ENCODE measurements at regions not wholly inside any gene's neighbourhood (a gene's known extent, or its start where the extent isn't known, plus 50 kb on each side); places are given as distances from the start of the nearest gene placed in this dataset.
"Not testable (repeated sequence)": the region's sequence is repeated elsewhere in the genome, so short reads cannot be mapped to it uniquely, and the experiment has no call there.

DNA sequence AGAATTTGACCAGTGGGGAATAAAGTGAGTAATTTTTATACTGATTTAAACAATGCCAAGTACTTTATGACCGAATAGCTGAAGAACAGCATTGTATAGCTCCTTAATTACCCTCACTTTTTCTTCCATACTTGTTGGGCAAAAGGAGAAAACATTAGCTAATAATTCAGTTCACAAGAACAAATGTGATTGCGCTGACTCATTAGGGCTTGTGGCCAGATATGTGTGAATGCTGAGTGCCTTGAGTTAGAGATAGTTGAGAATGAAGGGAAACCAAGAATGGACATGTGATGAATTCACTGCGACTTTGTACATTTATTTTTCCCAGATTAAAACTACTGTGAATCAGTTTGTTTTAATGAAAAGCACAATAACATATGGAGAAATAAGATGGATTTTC, 669.4 kb downstream of the TFAP2A start:
- no peak for ATAC-seq (ENCODE audit: insufficient read depth, low FRiP score)

DNA sequence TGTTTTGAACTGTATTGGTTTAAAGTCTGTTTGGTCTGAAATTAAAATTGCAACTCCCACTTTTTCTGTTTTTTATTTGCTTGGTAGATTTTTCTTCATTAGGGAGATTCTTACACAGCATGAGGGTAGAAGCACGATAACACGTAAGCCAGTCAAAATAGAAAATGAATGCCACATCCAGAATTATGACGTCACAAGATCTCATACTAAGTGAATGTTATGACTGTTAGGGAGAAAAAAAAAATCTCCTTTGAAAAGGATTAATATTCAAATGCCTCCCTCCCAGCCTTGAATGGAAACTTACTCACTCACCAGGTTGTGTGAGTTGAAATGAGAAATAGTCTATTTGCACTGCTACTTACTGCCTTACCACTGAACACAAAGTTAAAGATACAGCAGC, 670.8 kb downstream of the TFAP2A start:
- no peak for ATAC-seq (ENCODE audit: insufficient read depth, low FRiP score)
- Histone ChIP-seq H3K36me3 (ENCODE audit: control insufficient read depth in 4 of 4, insufficient read depth in 4 of 4, low read length in 4 of 4) (no peaks in the 10 kb centered on the region), H3K27me3 (ENCODE audit: control insufficient read depth in 3 of 3, insufficient read depth in 3 of 3, low read length in 2 of 3) (no peaks in the 10 kb centered on the region), H3K4me3 (no peak overlapping the region), H3K4me1 (ENCODE audit: control insufficient read depth in 5 of 5, insufficient read depth in 5 of 5, low read length in 5 of 5) (no peaks in the 10 kb centered on the region), H3K27ac (ENCODE audit: low read depth in 1 of 2, low read length in 1 of 2) (no peak overlapping the region), H3K9me3 (ENCODE audit: control insufficient read depth in 4 of 4, insufficient read depth in 3 of 4, low read length in 3 of 4) (peaks cover 0 to 5% (median 0%) of the 10 kb centered on the region in 4 donors), H3K9ac (ENCODE audit: insufficient read depth in 1 of 2, low read length in 2 of 2) (no peak overlapping the region)
- 92 to 95% methylated on average over 3 of the region's 3 CpGs for WGBS, 2 donors
- no peak for DNase-seq
- TF ChIP-seq CTCF (IDR thresholded peaks at IDR 0.05; ENCODE audit: control extremely low read depth, extremely low read depth) = no peak

More for the DNA sequence above, 669.4 kb downstream of the TFAP2A start:
- Histone ChIP-seq H3K4me3 (no peak overlapping the region), H3K27me3 (ENCODE audit: control insufficient read depth in 3 of 3, insufficient read depth in 3 of 3, low read length in 2 of 3) (no peaks in the 10 kb centered on the region), H3K9ac (ENCODE audit: insufficient read depth in 1 of 2, low read length in 2 of 2) (no peak overlapping the region), H3K27ac (ENCODE audit: low read depth in 1 of 2, low read length in 1 of 2) (no peak overlapping the region), H3K4me1 (ENCODE audit: control insufficient read depth in 5 of 5, insufficient read depth in 5 of 5, low read length in 5 of 5) (no peaks in the 10 kb centered on the region), H3K9me3 (ENCODE audit: control insufficient read depth in 4 of 4, insufficient read depth in 3 of 4, low read length in 3 of 4) (peaks cover 0 to 3% (median 0%) of the 10 kb centered on the region in 4 donors), H3K36me3 (ENCODE audit: control insufficient read depth in 4 of 4, insufficient read depth in 4 of 4, low read length in 4 of 4) (no peaks in the 10 kb centered on the region)
- 54 to 55% methylated on average over 3 of the region's 3 CpGs for WGBS, 2 donors
- no peak for TF ChIP-seq CTCF (IDR thresholded peaks at IDR 0.05; ENCODE audit: control extremely low read depth, extremely low read depth)
- no peak for DNase-seq

GRCh38 chr6:9732056-9732455, 682.8 kb downstream of the TFAP2A start:
- WGBS, 2 donors = 68 to 86% methylated on average over 1 of the region's 1 CpG

DNA sequence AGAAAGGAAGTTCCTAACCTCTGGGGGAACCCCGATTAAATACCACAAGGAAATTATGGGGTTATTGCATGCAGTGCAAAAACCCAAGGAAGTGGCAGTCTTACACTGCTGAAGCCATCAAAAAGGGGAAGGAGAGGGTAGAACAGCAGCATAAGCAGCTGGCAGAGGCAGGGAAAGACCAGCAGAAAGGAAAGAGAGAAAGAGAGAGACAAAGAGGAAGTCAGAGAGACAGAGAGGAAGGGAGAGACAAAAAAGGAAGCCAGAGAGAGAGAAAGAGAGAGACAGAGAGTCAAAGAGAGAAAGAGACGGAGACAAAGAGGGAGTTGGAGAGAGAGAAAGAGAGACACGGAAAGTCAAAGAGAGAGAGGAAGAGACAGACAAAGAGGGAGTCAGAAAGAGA, 689.1 kb downstream of the TFAP2A start:
- not testable (repeated sequence) for H3K4me3 ChIP-seq; ATAC-seq (ENCODE audit: insufficient read depth, low FRiP score); H3K27me3 ChIP-seq (ENCODE audit: control insufficient read depth in 3 of 3, insufficient read depth in 3 of 3, low read length in 2 of 3); H3K36me3 ChIP-seq (ENCODE audit: control insufficient read depth in 4 of 4, insufficient read depth in 4 of 4, low read length in 4 of 4); H3K9ac ChIP-seq (ENCODE audit: insufficient read depth in 1 of 2, low read length in 2 of 2); DNase-seq; H3K27ac ChIP-seq (ENCODE audit: low read depth in 1 of 2, low read length in 1 of 2); H3K4me1 ChIP-seq (ENCODE audit: control insufficient read depth in 5 of 5, insufficient read depth in 5 of 5, low read length in 5 of 5); H3K9me3 ChIP-seq (ENCODE audit: control insufficient read depth in 4 of 4, insufficient read depth in 3 of 4, low read length in 3 of 4)
- WGBS, 2 donors = 65 to 73% methylated on average over 3 of the region's 3 CpGs

More at GRCh38 chr6:9732056-9732455, 682.8 kb downstream of the TFAP2A start:
- Histone ChIP-seq H3K9ac (ENCODE audit: insufficient read depth in 1 of 2, low read length in 2 of 2) (no peak overlapping the region), H3K27me3 (ENCODE audit: control insufficient read depth in 3 of 3, insufficient read depth in 3 of 3, low read length in 2 of 3) (no peaks in the 10 kb centered on the region), H3K4me3 (no peak overlapping the region), H3K27ac (ENCODE audit: low read depth in 1 of 2, low read length in 1 of 2) (no peak overlapping the region), H3K36me3 (ENCODE audit: control insufficient read depth in 4 of 4, insufficient read depth in 4 of 4, low read length in 4 of 4) (no peaks in the 10 kb centered on the region), H3K4me1 (ENCODE audit: control insufficient read depth in 5 of 5, insufficient read depth in 5 of 5, low read length in 5 of 5) (no peaks in the 10 kb centered on the region), H3K9me3 (ENCODE audit: control insufficient read depth in 4 of 4, insufficient read depth in 3 of 4, low read length in 3 of 4) (peaks cover 0 to 5% (median under 1%) of the 10 kb centered on the region in 4 donors)
- no peak for TF ChIP-seq CTCF (IDR thresholded peaks at IDR 0.05; ENCODE audit: control extremely low read depth, extremely low read depth)
- peak in 1 of 3 donors; percentile 10 for DNase-seq
- ATAC-seq (ENCODE audit: insufficient read depth, low FRiP score) = no peak
